Stomach smooth muscle (tissue), 2 donors: ENCODE measurements at regions not wholly inside any gene's neighbourhood (a gene's known extent, or its start where the extent isn't known, plus 50 kb on each side); places are given as distances from the start of the nearest gene placed in this dataset.

Source experiments
- H3K27ac ChIP-seq: one replicate; pipeline ENCODE4 v1.7.0; 2013; ENCODE audit warnings: mild to moderate bottlenecking, low read length, inconsistent platforms
- H3K27me3 ChIP-seq, 2 donors: one replicate each; pipeline ENCODE4 v1.7.0; 2013; ENCODE audit warnings: low read length in 2 of 2; ENCODE audit not compliant: insufficient read depth in 2 of 2, control insufficient read depth in 1 of 2
- H3K36me3 ChIP-seq, 2 donors: one replicate each; pipeline ENCODE4 v1.7.0; 2013; ENCODE audit warnings: low read length in 2 of 2; ENCODE audit not compliant: control insufficient read depth in 2 of 2, insufficient read depth in 2 of 2
- H3K4me1 ChIP-seq: one replicate; pipeline ENCODE4 v1.7.0; 2013; ENCODE audit warnings: low read length; ENCODE audit not compliant: control insufficient read depth, insufficient read depth
- H3K4me3 ChIP-seq, 2 donors: one replicate each; pipeline ENCODE4 v1.7.0; 2013; ENCODE audit warnings: low read length in 2 of 2
- H3K9ac ChIP-seq, 2 donors: one replicate each; pipeline ENCODE4 v1.7.0; 2013; ENCODE audit warnings: low read length in 2 of 2, mild to moderate bottlenecking in 1 of 2
- H3K9me3 ChIP-seq, 2 donors: one replicate each; pipeline ENCODE4 v1.7.0; 2013; ENCODE audit warnings: low read length in 2 of 2; ENCODE audit not compliant: control insufficient read depth in 2 of 2
- donor health status: healthy.
- donor health status: Pancreatic carcinoma.

GRCh38 chr14:98859301-98859700 lies 412.7 kb downstream of the BCL11B start:
- Histone ChIP-seq H3K4me3 (no peak overlapping the region), H3K36me3 (no peaks in the 10 kb centered on the region), H3K4me1 (no peaks in the 10 kb centered on the region), H3K27ac (no peak overlapping the region), H3K27me3 (peaks cover 0 to 2% of the 10 kb centered on the region in 2 donors), H3K9me3 (no peaks in the 10 kb centered on the region), H3K9ac (no peak overlapping the region)

GRCh38 chr14:98864211-98864610 lies 407.8 kb downstream of the BCL11B start:
- Histone ChIP-seq H3K4me3 (no peak overlapping the region), H3K9ac (no peak overlapping the region), H3K9me3 (no peaks in the 10 kb centered on the region), H3K4me1 (no peaks in the 10 kb centered on the region), H3K27me3 (peaks cover 0 to 2% of the 10 kb centered on the region in 2 donors), H3K36me3 (no peaks in the 10 kb centered on the region), H3K27ac (no peak overlapping the region)

- Histone ChIP-seq H3K27me3 (no peaks in the 10 kb centered on the region), H3K36me3 (no peaks in the 10 kb centered on the region), H3K9ac (no peak overlapping the region), H3K4me3 (no peak overlapping the region), H3K4me1 (no peaks in the 10 kb centered on the region), H3K27ac (no peak overlapping the region), H3K9me3 (no peaks in the 10 kb centered on the region)
These were observed 404.9 kb downstream of the BCL11B start for GRCh38 chr14:98867146-98867545.

- Histone ChIP-seq H3K27ac (no peak overlapping the region), H3K4me1 (no peaks in the 10 kb centered on the region), H3K9ac (no peak overlapping the region), H3K27me3 (no peaks in the 10 kb centered on the region), H3K9me3 (no peaks in the 10 kb centered on the region), H3K4me3 (no peak overlapping the region), H3K36me3 (no peaks in the 10 kb centered on the region)
These were observed 404.3 kb downstream of the BCL11B start for GRCh38 chr14:98867726-98868125.

- H3K27me3 ChIP-seq = no peaks in the 10 kb centered on the region
- no peaks in the 10 kb centered on the region for H3K4me1 ChIP-seq
- H3K9me3 ChIP-seq = peaks cover 0 to 5% of the 10 kb centered on the region in 2 donors
- H3K27ac ChIP-seq = no peak overlapping the region
- H3K4me3 ChIP-seq = no peak overlapping the region
- H3K9ac ChIP-seq = no peak overlapping the region
- no peaks in the 10 kb centered on the region for H3K36me3 ChIP-seq
These were observed 403.1 kb downstream of the BCL11B start for GRCh38 chr14:98868866-98869265.

- Histone ChIP-seq H3K4me1 (no peaks in the 10 kb centered on the region), H3K27ac (no peak overlapping the region), H3K4me3 (no peak overlapping the region), H3K27me3 (no peaks in the 10 kb centered on the region), H3K36me3 (no peaks in the 10 kb centered on the region), H3K9ac (no peak overlapping the region), H3K9me3 (peaks cover 13 to 14% of the 10 kb centered on the region in 2 donors)
These were observed 400.2 kb downstream of the BCL11B start for GRCh38 chr14:98871796-98872195.

GRCh38 chr14:98877065-98877464 lies 394.9 kb downstream of the BCL11B start:
- Histone ChIP-seq H3K36me3 (no peaks in the 10 kb centered on the region), H3K27ac (no peak overlapping the region), H3K9me3 (peaks cover 13 to 17% of the 10 kb centered on the region in 2 donors), H3K27me3 (no peaks in the 10 kb centered on the region), H3K9ac (no peak overlapping the region), H3K4me1 (no peaks in the 10 kb centered on the region), H3K4me3 (no peak overlapping the region)

- no peak overlapping the region for H3K27ac ChIP-seq
- peaks cover 13 to 17% of the 10 kb centered on the region in 2 donors for H3K9me3 ChIP-seq
- no peak overlapping the region for H3K9ac ChIP-seq
- H3K4me1 ChIP-seq = no peaks in the 10 kb centered on the region
- no peaks in the 10 kb centered on the region for H3K27me3 ChIP-seq
- H3K4me3 ChIP-seq = no peak overlapping the region
- H3K36me3 ChIP-seq = no peaks in the 10 kb centered on the region
These were observed 393.7 kb downstream of the BCL11B start for GRCh38 chr14:98878282-98878681.

GRCh38 chr14:98886982-98887381 lies 385.0 kb downstream of the BCL11B start:
- H3K9ac ChIP-seq = no peak overlapping the region
- no peak overlapping the region for H3K4me3 ChIP-seq
- no peaks in the 10 kb centered on the region for H3K4me1 ChIP-seq
- peaks cover 6 to 7% of the 10 kb centered on the region in 2 donors for H3K9me3 ChIP-seq
- H3K27ac ChIP-seq = no peak overlapping the region
- H3K27me3 ChIP-seq = no peaks in the 10 kb centered on the region
- H3K36me3 ChIP-seq = no peaks in the 10 kb centered on the region

GRCh38 chr14:98888281-98888680 lies 383.7 kb downstream of the BCL11B start:
- H3K36me3 ChIP-seq = no peaks in the 10 kb centered on the region
- H3K27ac ChIP-seq = no peak overlapping the region
- no peaks in the 10 kb centered on the region for H3K4me1 ChIP-seq
- H3K9me3 ChIP-seq = peaks cover 6 to 7% of the 10 kb centered on the region in 2 donors
- H3K4me3 ChIP-seq = no peak overlapping the region
- H3K27me3 ChIP-seq = no peaks in the 10 kb centered on the region
- H3K9ac ChIP-seq = no peak overlapping the region

GRCh38 chr14:98888927-98889835 lies 382.8 kb downstream of the BCL11B start:
- Histone ChIP-seq H3K27ac (no peak overlapping the region), H3K4me3 (no peak overlapping the region), H3K27me3 (no peaks in the 10 kb centered on the region), H3K9ac (no peak overlapping the region), H3K9me3 (peaks cover 6 to 7% of the 10 kb centered on the region in 2 donors), H3K4me1 (no peaks in the 10 kb centered on the region), H3K36me3 (no peaks in the 10 kb centered on the region)
